Keratinocyte (primary cell): ENCODE measurements at regions not wholly inside any gene's neighbourhood (a gene's known extent, or its start where the extent isn't known, plus 50 kb on each side); places are given as distances from the start of the nearest gene placed in this dataset.

ENCODE experiments used
- DNase-seq: peaks from one replicate; pipeline ENCODE4 v3.0.0-alpha.2; 2011; ENCODE audit warnings: low read depth, missing footprints, low spot score
- FAIRE-seq: peaks from 2 replicates; lab custom pipeline; 2011; peaks lifted over from hg19 to GRCh38; lab: Jason Lieb, UNC
- H2AFZ ChIP-seq: 2 replicates; pipeline ENCODE4 v1.6.0; 2012; ENCODE audit warnings: low read length, control low read depth, inconsistent platforms; ENCODE audit not compliant: control insufficient read depth
- H3K27ac ChIP-seq: 2 replicates; pipeline ENCODE4 v1.5.1; 2011; ENCODE audit warnings: low read length; ENCODE audit not compliant: control insufficient read depth, insufficient read depth
- H3K27me3 ChIP-seq: 3 replicates; pipeline ENCODE4 v1.6.0; 2011; ENCODE audit warnings: low read length; ENCODE audit not compliant: control insufficient read depth, insufficient read depth; ENCODE audit errors: extremely low read depth
- H3K36me3 ChIP-seq, 2 experiments: 2 replicates in 1 of 2; 3 replicates in 1 of 2; pipeline ENCODE4 v1.5.1; 2011; ENCODE audit warnings: low read length in 2 of 2, mild to moderate bottlenecking in 1 of 2; ENCODE audit not compliant: control insufficient read depth in 2 of 2, insufficient read depth in 2 of 2; ENCODE audit errors: extremely low read depth in 1 of 2
- H3K4me1 ChIP-seq: 3 replicates; pipeline ENCODE4 v1.5.1; 2011; ENCODE audit warnings: low read length; ENCODE audit not compliant: control insufficient read depth, insufficient read depth; ENCODE audit errors: extremely low read depth
- H3K4me2 ChIP-seq: 3 replicates; pipeline ENCODE4 v1.6.0; 2011; ENCODE audit warnings: low read depth, low read length; ENCODE audit not compliant: control insufficient read depth, insufficient read depth; ENCODE audit errors: extremely low read depth
- H3K4me3 ChIP-seq, 3 experiments: fragments of 200-600 bp in 1 of 3; sonication (generic) in 1 of 3; 2 replicates in 2 of 3; 3 replicates in 1 of 3; pipeline ENCODE4 v1.5.1; 2011 to 2016; ENCODE audit warnings: low read length in 3 of 3, mild to moderate bottlenecking in 3 of 3, control low read depth in 2 of 3, inconsistent platforms in 1 of 3, low read depth in 1 of 3, mixed read lengths in 1 of 3, mixed run types in 1 of 3, moderate library complexity in 1 of 3; ENCODE audit not compliant: control insufficient read depth in 2 of 3, insufficient read depth in 2 of 3; ENCODE audit errors: extremely low read depth in 1 of 3
- H3K79me2 ChIP-seq: 2 replicates; pipeline ENCODE4 v1.6.0; 2012; ENCODE audit warnings: low read length; ENCODE audit not compliant: control insufficient read depth, insufficient read depth
- H3K9ac ChIP-seq: 3 replicates; pipeline ENCODE4 v1.6.0; 2011; ENCODE audit warnings: low read length; ENCODE audit not compliant: control insufficient read depth, insufficient read depth; ENCODE audit errors: extremely low read depth
- H3K9me1 ChIP-seq: 3 replicates; pipeline ENCODE4 v1.6.0; 2011; ENCODE audit warnings: low read length; ENCODE audit not compliant: control insufficient read depth, insufficient read depth; ENCODE audit errors: extremely low read depth
- H3K9me3 ChIP-seq: 2 replicates; pipeline ENCODE4 v1.5.1; 2012; ENCODE audit warnings: low read depth, low read length; ENCODE audit not compliant: control insufficient read depth
- H4K20me1 ChIP-seq: 3 replicates; pipeline ENCODE4 v1.6.0; 2011; ENCODE audit warnings: low read length; ENCODE audit not compliant: control insufficient read depth, insufficient read depth; ENCODE audit errors: extremely low read depth
- EZH2 ChIP-seq: IDR thresholded peaks from one replicate; pipeline ENCODE4 v1.6.1; 2012; ENCODE audit warnings: inconsistent platforms, mild to moderate bottlenecking, low read length, moderate library complexity
- dilution Hi-C: fragments of 300-500 bp; cut with MboI; formaldehyde crosslinking; loops from one replicate; pipeline ENCODE4 v1.7.0; 2020; ENCODE audit warnings: low sequenced_read_pairs; ENCODE audit not compliant: extremely low pct_ligation_motif_present
- TF ChIP-seq, protein P1 (sequence below), 3 experiments: IDR thresholded peaks in 1 of 3; conservative IDR thresholded peaks in 1 of 3; optimal IDR thresholded peaks in 1 of 3; 2 replicates in 2 of 3; 3 replicates in 1 of 3; pipeline versions ENCODE3 to v1.5.1; 2011; ENCODE audit warnings: low read length in 3 of 3, mild to moderate bottlenecking in 3 of 3, moderate library complexity in 2 of 3, control low read depth in 1 of 3, inconsistent platforms in 1 of 3; ENCODE audit not compliant: insufficient read depth in 2 of 3; ENCODE audit errors: extremely low read depth in 1 of 3

DNA sequence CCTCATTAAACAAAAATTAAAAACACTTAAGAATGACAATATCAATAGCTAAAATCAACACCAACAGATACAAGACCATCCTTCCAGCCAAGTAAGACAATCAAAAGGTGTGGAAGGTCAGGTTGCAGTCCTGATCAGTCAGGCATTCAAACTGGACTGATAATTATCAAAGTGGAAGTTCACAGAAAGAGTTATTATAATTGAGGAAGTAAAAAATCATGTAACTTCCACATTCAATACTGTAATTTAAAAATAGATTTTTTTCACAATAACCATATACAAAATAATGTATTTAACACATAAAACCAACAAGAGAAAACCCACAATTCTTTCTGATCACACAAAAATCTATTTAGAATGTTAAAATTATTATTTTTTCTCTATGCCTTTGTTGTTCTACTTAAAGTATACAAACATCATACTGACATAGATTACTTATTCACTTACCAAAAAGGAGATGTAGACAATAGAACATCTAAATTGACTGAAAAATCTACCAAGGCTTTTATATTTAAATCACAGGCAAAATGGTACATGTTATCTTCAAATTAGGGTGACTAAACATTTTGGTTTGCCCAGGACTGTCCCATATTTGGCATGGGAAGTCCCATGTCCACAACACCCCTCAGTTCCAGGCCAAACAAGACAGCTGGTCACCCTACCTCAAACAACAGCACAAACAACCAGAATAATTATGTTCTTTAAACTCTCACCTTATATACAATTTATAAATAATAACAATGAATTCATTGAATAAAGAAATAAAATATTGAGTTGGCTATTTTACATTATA is 142.5 kb upstream of the SLC24A2 start:
- dilution Hi-C loops: loop anchor here (25.0 kb wide), 2 partner anchors 256 to 431 kb away; no protein-coding TSS in a partner anchor
- no peaks in the 10 kb centered on the region for H4K20me1 ChIP-seq
- H3K4me3 ChIP-seq: no peak overlapping the region
- no peaks in the 10 kb centered on the region for H3K9me3 ChIP-seq
- no peaks in the 10 kb centered on the region for H3K9me1 ChIP-seq
- H3K27me3 ChIP-seq: no peaks in the 10 kb centered on the region
- H2AFZ ChIP-seq: no peak overlapping the region
- no peak overlapping the region for H3K27ac ChIP-seq
- no peaks in the 10 kb centered on the region for H3K36me3 ChIP-seq
- no peak overlapping the region for H3K4me2 ChIP-seq
- peaks cover 3% of the 10 kb centered on the region for H3K4me1 ChIP-seq
- FAIRE-seq (no peak), DNase-seq (no peak)
- no peaks in the 10 kb centered on the region for H3K79me2 ChIP-seq
- no peak overlapping the region for H3K9ac ChIP-seq
- TF ChIP-seq, protein P1, sequence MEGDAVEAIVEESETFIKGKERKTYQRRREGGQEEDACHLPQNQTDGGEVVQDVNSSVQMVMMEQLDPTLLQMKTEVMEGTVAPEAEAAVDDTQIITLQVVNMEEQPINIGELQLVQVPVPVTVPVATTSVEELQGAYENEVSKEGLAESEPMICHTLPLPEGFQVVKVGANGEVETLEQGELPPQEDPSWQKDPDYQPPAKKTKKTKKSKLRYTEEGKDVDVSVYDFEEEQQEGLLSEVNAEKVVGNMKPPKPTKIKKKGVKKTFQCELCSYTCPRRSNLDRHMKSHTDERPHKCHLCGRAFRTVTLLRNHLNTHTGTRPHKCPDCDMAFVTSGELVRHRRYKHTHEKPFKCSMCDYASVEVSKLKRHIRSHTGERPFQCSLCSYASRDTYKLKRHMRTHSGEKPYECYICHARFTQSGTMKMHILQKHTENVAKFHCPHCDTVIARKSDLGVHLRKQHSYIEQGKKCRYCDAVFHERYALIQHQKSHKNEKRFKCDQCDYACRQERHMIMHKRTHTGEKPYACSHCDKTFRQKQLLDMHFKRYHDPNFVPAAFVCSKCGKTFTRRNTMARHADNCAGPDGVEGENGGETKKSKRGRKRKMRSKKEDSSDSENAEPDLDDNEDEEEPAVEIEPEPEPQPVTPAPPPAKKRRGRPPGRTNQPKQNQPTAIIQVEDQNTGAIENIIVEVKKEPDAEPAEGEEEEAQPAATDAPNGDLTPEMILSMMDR (optimal IDR thresholded peaks at IDR 0.05 in 1 of 3, IDR thresholded peaks at IDR 0.05 in 1 of 3, conservative IDR thresholded peaks at IDR 0.05 in 1 of 3; ENCODE audit: extremely low read depth in 1 of 3, insufficient read depth in 2 of 3, low read length in 3 of 3): no peak
- no peak for TF ChIP-seq EZH2

DNA sequence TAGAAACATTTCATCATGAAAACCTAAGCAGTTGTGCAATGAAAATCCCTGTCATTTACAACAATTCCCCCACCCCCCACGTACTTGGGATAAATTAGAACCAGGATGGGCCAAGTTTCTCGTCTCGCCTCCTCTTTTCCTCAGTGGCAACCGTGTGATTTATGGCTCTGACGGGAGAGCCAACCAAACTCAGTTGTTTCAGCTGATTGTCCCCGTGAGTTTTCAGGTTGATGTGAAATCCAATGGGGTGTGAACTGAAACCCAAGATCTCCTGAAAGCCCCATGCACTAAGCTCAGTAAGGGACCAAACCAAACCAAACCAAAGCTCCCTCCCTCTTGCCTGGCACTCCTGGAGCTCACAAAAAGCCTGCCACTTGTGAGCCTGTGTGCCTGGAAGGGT is 138.7 kb upstream of the SLC24A2 start:
- no peak overlapping the region for H3K4me3 ChIP-seq
- no peak overlapping the region for H2AFZ ChIP-seq
- no peak overlapping the region for H3K9ac ChIP-seq
- TF ChIP-seq, protein P1 (optimal IDR thresholded peaks at IDR 0.05 in 1 of 3, IDR thresholded peaks at IDR 0.05 in 1 of 3, conservative IDR thresholded peaks at IDR 0.05 in 1 of 3; ENCODE audit: extremely low read depth in 1 of 3, insufficient read depth in 2 of 3, low read length in 3 of 3): no peak
- TF ChIP-seq EZH2: no peak
- no peaks in the 10 kb centered on the region for H3K79me2 ChIP-seq
- H3K27me3 ChIP-seq: no peaks in the 10 kb centered on the region
- DNase-seq (no peak), FAIRE-seq (no peak)
- H3K9me3 ChIP-seq: no peaks in the 10 kb centered on the region
- no peaks in the 10 kb centered on the region for H3K9me1 ChIP-seq
- H3K4me1 ChIP-seq: peaks cover 9% of the 10 kb centered on the region
- H3K27ac ChIP-seq: no peak overlapping the region
- no peaks in the 10 kb centered on the region for H4K20me1 ChIP-seq
- dilution Hi-C loops: loop anchor here (25.0 kb wide), 2 partner anchors 260 to 435 kb away; no protein-coding TSS in a partner anchor
- no peaks in the 10 kb centered on the region for H3K36me3 ChIP-seq
- H3K4me2 ChIP-seq: no peak overlapping the region
